ENCODE measurements at regions not wholly inside any gene's neighbourhood (a gene's known extent, or its start where the extent isn't known, plus 50 kb on each side); places are given as distances from the start of the nearest gene placed in this dataset.

GRCh38 chr5:3417376-3417943 is 178.2 kb upstream of the IRX1 start:
- TF ChIP-seq, protein P1, sequence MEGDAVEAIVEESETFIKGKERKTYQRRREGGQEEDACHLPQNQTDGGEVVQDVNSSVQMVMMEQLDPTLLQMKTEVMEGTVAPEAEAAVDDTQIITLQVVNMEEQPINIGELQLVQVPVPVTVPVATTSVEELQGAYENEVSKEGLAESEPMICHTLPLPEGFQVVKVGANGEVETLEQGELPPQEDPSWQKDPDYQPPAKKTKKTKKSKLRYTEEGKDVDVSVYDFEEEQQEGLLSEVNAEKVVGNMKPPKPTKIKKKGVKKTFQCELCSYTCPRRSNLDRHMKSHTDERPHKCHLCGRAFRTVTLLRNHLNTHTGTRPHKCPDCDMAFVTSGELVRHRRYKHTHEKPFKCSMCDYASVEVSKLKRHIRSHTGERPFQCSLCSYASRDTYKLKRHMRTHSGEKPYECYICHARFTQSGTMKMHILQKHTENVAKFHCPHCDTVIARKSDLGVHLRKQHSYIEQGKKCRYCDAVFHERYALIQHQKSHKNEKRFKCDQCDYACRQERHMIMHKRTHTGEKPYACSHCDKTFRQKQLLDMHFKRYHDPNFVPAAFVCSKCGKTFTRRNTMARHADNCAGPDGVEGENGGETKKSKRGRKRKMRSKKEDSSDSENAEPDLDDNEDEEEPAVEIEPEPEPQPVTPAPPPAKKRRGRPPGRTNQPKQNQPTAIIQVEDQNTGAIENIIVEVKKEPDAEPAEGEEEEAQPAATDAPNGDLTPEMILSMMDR (IDR thresholded peaks at IDR 0.05), result no peak
- no peak for TF ChIP-seq YY1 (IDR thresholded peaks at IDR 0.05; ENCODE audit: low read depth)
- no peak for TF ChIP-seq FOXJ3 (CRISPR knock-in tag; IDR thresholded peaks at IDR 0.05)
- TF ChIP-seq TCF12 (IDR thresholded peaks at IDR 0.05), result no peak
- TF ChIP-seq, protein P2, sequence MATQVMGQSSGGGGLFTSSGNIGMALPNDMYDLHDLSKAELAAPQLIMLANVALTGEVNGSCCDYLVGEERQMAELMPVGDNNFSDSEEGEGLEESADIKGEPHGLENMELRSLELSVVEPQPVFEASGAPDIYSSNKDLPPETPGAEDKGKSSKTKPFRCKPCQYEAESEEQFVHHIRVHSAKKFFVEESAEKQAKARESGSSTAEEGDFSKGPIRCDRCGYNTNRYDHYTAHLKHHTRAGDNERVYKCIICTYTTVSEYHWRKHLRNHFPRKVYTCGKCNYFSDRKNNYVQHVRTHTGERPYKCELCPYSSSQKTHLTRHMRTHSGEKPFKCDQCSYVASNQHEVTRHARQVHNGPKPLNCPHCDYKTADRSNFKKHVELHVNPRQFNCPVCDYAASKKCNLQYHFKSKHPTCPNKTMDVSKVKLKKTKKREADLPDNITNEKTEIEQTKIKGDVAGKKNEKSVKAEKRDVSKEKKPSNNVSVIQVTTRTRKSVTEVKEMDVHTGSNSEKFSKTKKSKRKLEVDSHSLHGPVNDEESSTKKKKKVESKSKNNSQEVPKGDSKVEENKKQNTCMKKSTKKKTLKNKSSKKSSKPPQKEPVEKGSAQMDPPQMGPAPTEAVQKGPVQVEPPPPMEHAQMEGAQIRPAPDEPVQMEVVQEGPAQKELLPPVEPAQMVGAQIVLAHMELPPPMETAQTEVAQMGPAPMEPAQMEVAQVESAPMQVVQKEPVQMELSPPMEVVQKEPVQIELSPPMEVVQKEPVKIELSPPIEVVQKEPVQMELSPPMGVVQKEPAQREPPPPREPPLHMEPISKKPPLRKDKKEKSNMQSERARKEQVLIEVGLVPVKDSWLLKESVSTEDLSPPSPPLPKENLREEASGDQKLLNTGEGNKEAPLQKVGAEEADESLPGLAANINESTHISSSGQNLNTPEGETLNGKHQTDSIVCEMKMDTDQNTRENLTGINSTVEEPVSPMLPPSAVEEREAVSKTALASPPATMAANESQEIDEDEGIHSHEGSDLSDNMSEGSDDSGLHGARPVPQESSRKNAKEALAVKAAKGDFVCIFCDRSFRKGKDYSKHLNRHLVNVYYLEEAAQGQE (IDR thresholded peaks at IDR 0.05; ENCODE audit: low read depth, low read length), result no peak
- TF ChIP-seq POLR2AphosphoS5 (IDR thresholded peaks at IDR 0.05; ENCODE audit: low read depth, low read length), result no peak
- TF ChIP-seq EP300 (IDR thresholded peaks at IDR 0.05; ENCODE audit: borderline replicate concordance in 1 of 2, low read depth in 1 of 2, low read length in 1 of 2), result no peak
- TF ChIP-seq SIN3A (IDR thresholded peaks at IDR 0.05; ENCODE audit: borderline replicate concordance, low read depth, low read length), result no peak
- TF ChIP-seq ZBTB33 (IDR thresholded peaks at IDR 0.05; ENCODE audit: borderline replicate concordance, low read depth), result no peak
- no peak for TF ChIP-seq PBX3 (IDR thresholded peaks at IDR 0.05)
